Karpas-422 (cell line): ENCODE measurements at regions not wholly inside any gene's neighbourhood (a gene's known extent, or its start where the extent isn't known, plus 50 kb on each side); places are given as distances from the start of the nearest gene placed in this dataset.

Source experiments
- DNase-seq: peaks from one replicate; pipeline ENCODE4 v3.0.0-alpha.2; 2015
- H2AFZ ChIP-seq: fragments of 200-600 bp; sonication (generic); 2 replicates; pipeline ENCODE4 v1.6.1; 2014; ENCODE audit warnings: antibody characterized with exemption, low read length, mixed read lengths
- H3K27ac ChIP-seq: fragments of 200-600 bp; sonication (generic); 2 replicates; pipeline ENCODE4 v1.5.1; 2014; ENCODE audit warnings: mild to moderate bottlenecking, low read length, moderate library complexity
- H3K27me3 ChIP-seq: fragments of 200-600 bp; sonication (generic); 2 replicates; pipeline ENCODE4 v1.6.1; 2014; ENCODE audit warnings: low read length, mixed read lengths
- H3K36me3 ChIP-seq: fragments of 200-600 bp; sonication (generic); 2 replicates; pipeline ENCODE4 v1.6.1; 2014; ENCODE audit warnings: low read length, mixed read lengths; ENCODE audit not compliant: insufficient read depth
- H3K4me1 ChIP-seq: fragments of 200-600 bp; sonication (generic); 2 replicates; pipeline ENCODE4 v1.6.1; 2014; ENCODE audit warnings: mild to moderate bottlenecking, low read length, mixed read lengths
- H3K4me2 ChIP-seq: fragments of 200-600 bp; sonication (generic); 2 replicates; pipeline ENCODE4 v1.6.1; 2014; ENCODE audit warnings: low read length, low read depth, mild to moderate bottlenecking; ENCODE audit not compliant: poor library complexity, severe bottlenecking
- H3K4me3 ChIP-seq: fragments of 200-600 bp; sonication (generic); 2 replicates; pipeline ENCODE4 v1.5.1; 2014; ENCODE audit warnings: mild to moderate bottlenecking, antibody characterized with exemption, low read length, mixed read lengths
- H3K79me2 ChIP-seq: fragments of 200-600 bp; sonication (generic); 2 replicates; pipeline ENCODE4 v1.6.1; 2014; ENCODE audit warnings: mild to moderate bottlenecking, low read length, mixed read lengths
- H3K9ac ChIP-seq: fragments of 200-600 bp; sonication (generic); 2 replicates; pipeline ENCODE4 v1.6.0; 2014; ENCODE audit warnings: low read length
- H3K9me2 ChIP-seq: fragments of 200-600 bp; sonication (generic), shearing (Covaris generic); replicated peaks from 2 replicates; pipeline ENCODE4 v1.6.0; 2014; ENCODE audit warnings: mild to moderate bottlenecking, low read length, moderate library complexity; ENCODE audit not compliant: insufficient read depth
- H3K9me3 ChIP-seq: fragments of 300-700, 200-600 bp; sonication (generic); 2 replicates; pipeline ENCODE4 v1.6.1; 2014; ENCODE audit warnings: low read length, mixed read lengths
- H4K20me1 ChIP-seq: fragments of 200-600 bp; sonication (generic); 2 replicates; pipeline ENCODE4 v1.6.1; 2014; ENCODE audit warnings: mild to moderate bottlenecking, antibody characterized with exemption, low read length, low read depth; ENCODE audit not compliant: insufficient read depth

DNA sequence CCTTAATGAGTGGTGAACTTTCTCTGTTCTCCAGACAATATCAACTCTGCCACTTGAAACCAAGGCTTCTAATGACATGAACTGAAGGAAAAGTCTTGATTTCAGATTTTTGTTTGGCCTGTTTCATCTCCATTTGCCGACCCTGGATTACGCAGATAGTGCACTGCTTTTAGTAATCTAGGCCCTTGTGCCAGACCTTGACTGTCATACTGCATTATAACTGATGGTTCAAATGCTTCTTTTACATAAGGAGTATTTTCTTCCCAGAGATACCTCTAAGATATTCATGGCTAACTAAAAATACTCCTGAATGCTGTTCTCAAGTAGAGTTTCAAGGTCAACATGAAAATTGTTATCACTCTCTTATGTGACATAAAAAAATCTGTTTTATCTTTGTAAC, 238.7 kb upstream of the SEMA6A start:
- DNase-seq, result no peak
- no peak overlapping the region for H2AFZ ChIP-seq
- no peaks in the 10 kb centered on the region for H3K9me2 ChIP-seq

DNA sequence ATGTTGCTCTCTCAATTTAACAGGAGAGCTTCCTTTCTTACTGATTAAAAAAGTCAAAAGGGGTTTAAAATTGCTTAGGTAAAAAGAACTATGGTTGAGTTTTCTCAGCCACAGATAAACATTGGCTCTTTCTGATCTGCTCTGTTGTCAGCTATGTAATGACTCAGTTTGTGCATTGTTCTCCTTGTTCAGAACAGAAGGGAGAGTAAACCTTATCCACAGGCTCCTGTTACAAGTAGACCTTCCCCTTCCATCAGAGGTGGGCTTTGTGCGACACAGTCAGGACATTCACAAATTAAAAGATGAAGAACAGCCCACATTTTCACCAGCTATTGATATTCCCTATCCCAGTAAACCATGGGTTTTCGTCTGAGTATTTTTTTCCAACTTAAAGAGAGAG, 236.3 kb upstream of the SEMA6A start:
- no peaks in the 10 kb centered on the region for H3K36me3 ChIP-seq
- no peak overlapping the region for H3K4me2 ChIP-seq
- no peak overlapping the region for H3K4me3 ChIP-seq
- no peaks in the 10 kb centered on the region for H3K9me3 ChIP-seq
- H3K4me1 ChIP-seq, result no peaks in the 10 kb centered on the region
- no peak overlapping the region for H3K27ac ChIP-seq
- H2AFZ ChIP-seq, result no peak overlapping the region
- no peaks in the 10 kb centered on the region for H3K9me2 ChIP-seq
- H3K79me2 ChIP-seq, result no peaks in the 10 kb centered on the region
- DNase-seq, result no peak
- no peaks in the 10 kb centered on the region for H4K20me1 ChIP-seq
- no peak overlapping the region for H3K9ac ChIP-seq
- no peaks in the 10 kb centered on the region for H3K27me3 ChIP-seq

More for the DNA sequence above, 238.7 kb upstream of the SEMA6A start:
- Histone ChIP-seq H3K79me2 (no peaks in the 10 kb centered on the region), H3K4me3 (no peak overlapping the region), H4K20me1 (no peaks in the 10 kb centered on the region), H3K36me3 (no peaks in the 10 kb centered on the region), H3K27me3 (no peaks in the 10 kb centered on the region), H3K9ac (no peak overlapping the region), H3K4me1 (no peaks in the 10 kb centered on the region), H3K27ac (no peak overlapping the region), H3K4me2 (no peak overlapping the region), H3K9me3 (no peaks in the 10 kb centered on the region)

DNA sequence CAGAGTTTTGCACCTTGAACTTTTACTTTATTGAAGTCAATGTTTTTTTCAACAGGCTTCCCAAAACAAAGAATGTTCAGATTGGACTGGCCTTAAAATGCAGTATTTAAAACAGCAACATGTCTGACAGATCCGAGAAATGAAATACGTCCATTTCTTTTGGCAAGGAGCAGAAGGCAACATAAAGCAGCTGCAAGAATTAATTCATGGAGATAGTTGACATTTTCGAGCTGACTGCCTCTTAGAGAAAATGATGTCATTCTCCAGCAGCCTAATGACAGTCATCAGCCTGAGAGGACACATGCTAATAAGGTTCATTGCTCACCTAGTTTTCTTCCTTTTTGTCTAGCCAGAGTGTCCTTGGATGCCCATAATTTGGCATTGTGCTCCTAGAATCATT, 232.2 kb upstream of the SEMA6A start:
- Histone ChIP-seq H3K79me2 (no peaks in the 10 kb centered on the region), H2AFZ (no peak overlapping the region), H3K9me3 (no peaks in the 10 kb centered on the region), H3K4me2 (no peak overlapping the region), H3K36me3 (no peaks in the 10 kb centered on the region), H3K27me3 (no peaks in the 10 kb centered on the region), H4K20me1 (no peaks in the 10 kb centered on the region), H3K9me2 (no peaks in the 10 kb centered on the region), H3K4me3 (no peak overlapping the region), H3K4me1 (no peaks in the 10 kb centered on the region), H3K9ac (no peak overlapping the region), H3K27ac (no peak overlapping the region)
- DNase-seq, result no peak

DNA sequence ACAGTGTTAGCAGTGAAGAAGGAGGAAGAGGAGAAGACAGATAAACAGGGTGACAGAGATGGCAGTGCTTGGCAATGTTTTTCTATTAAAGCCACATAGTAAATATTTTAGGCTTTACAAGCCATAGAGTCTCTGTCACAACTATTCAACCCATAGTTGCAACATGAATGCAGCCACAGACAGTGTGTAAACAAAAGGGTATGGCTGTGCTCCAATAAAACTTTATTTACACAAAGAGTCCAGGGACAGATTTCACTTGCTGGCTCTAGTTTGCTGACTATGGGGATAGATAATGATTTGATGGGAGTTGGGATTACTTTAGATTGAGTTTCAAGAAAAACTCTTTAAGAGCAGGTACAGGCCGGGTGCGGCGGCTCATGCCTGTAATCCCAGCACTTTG, 224.8 kb upstream of the SEMA6A start:
- Histone ChIP-seq H3K4me1 (no peaks in the 10 kb centered on the region), H3K27ac (no peak overlapping the region), H3K4me2 (no peak overlapping the region), H2AFZ (no peak overlapping the region), H4K20me1 (no peaks in the 10 kb centered on the region), H3K9me2 (no peaks in the 10 kb centered on the region), H3K9me3 (no peaks in the 10 kb centered on the region), H3K27me3 (no peaks in the 10 kb centered on the region), H3K4me3 (no peak overlapping the region), H3K79me2 (no peaks in the 10 kb centered on the region), H3K9ac (no peak overlapping the region), H3K36me3 (no peaks in the 10 kb centered on the region)
- DNase-seq, result no peak

DNA sequence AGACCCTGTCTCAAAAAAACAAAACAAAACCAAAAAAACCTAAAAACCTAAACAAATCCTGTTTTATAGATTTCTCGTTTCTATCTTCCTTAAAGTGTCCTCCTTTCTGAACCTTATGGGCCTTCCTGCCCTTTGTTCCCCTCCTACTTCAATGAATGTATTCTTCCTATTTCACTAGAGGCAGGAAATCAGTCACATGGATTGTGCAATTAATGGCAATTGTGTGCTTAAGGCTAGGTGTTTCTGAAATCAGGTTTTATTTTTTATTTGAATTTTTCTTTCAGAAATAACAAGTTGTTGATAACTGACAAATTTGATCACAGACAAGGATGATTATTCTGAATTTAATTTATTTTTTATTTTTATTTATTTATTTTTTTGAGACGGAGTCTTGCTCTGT, 220.6 kb upstream of the SEMA6A start:
- H4K20me1 ChIP-seq, result no peaks in the 10 kb centered on the region
- no peaks in the 10 kb centered on the region for H3K36me3 ChIP-seq
- H3K9me2 ChIP-seq, result no peaks in the 10 kb centered on the region

DNA sequence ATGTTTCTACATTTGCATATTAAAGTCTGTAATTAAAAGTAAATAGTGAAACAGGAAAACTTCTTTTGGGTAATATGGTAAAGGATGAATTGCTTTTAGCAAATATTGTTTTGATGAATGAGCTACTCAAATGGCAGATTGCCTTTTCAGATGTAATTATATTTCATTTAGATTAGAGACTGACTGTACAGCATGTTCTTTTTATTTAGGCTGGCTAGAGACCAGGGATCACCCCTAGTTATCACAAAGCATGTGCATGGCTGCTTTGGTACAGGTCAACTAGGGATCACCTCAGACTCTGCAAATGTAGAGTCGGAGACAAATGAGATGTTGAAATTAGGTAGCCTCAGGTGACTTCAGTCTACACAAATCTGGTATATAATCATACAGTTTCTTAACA, 214.9 kb upstream of the SEMA6A start:
- H3K4me3 ChIP-seq, result no peak overlapping the region
- H2AFZ ChIP-seq, result no peak overlapping the region
- no peaks in the 10 kb centered on the region for H3K9me3 ChIP-seq
- no peaks in the 10 kb centered on the region for H3K36me3 ChIP-seq
- no peak overlapping the region for H3K9ac ChIP-seq
- H3K27me3 ChIP-seq, result no peaks in the 10 kb centered on the region
- no peaks in the 10 kb centered on the region for H4K20me1 ChIP-seq
- H3K4me1 ChIP-seq, result no peaks in the 10 kb centered on the region
- H3K9me2 ChIP-seq, result no peaks in the 10 kb centered on the region
- no peak overlapping the region for H3K4me2 ChIP-seq
- DNase-seq, result no peak
- no peaks in the 10 kb centered on the region for H3K79me2 ChIP-seq
- no peak overlapping the region for H3K27ac ChIP-seq

More for the DNA sequence above, 220.6 kb upstream of the SEMA6A start:
- H3K79me2 ChIP-seq, result no peaks in the 10 kb centered on the region
- no peak overlapping the region for H3K27ac ChIP-seq
- no peak overlapping the region for H3K4me2 ChIP-seq
- no peaks in the 10 kb centered on the region for H3K9me3 ChIP-seq
- H2AFZ ChIP-seq, result no peak overlapping the region
- H3K4me3 ChIP-seq, result no peak overlapping the region
- no peak overlapping the region for H3K9ac ChIP-seq
- no peaks in the 10 kb centered on the region for H3K4me1 ChIP-seq
- DNase-seq, result no peak
- no peaks in the 10 kb centered on the region for H3K27me3 ChIP-seq

DNA sequence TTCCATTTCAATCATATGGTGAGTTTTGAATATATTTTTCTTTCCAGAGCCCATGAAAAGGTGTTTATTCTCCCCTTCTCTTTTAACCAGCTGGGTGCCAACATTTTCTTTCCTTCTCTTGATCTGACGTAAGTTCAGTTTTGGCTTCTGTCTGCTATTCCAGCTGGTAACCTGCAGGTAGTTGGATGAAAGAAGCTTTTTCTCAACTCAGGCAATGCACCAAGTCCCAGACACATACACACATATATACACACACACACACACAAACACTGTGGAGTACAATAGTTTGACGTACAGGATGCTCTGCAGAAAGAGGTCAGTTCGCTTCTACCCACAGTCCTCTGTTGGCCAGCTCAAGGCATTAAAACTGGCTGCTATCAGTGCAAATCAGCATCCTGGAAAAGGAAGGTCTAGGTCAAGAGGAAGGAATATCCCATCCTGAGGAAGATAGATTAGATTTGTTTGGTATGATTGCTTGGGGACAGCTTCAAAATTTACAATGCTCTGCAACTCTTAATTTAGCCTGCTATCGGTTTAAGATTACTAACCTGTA, 214.3 kb upstream of the SEMA6A start:
- Histone ChIP-seq H3K4me1 (no peaks in the 10 kb centered on the region), H3K9me3 (no peaks in the 10 kb centered on the region), H3K79me2 (no peaks in the 10 kb centered on the region), H3K9me2 (no peaks in the 10 kb centered on the region), H3K9ac (no peak overlapping the region), H4K20me1 (no peaks in the 10 kb centered on the region), H3K4me3 (no peak overlapping the region), H3K4me2 (no peak overlapping the region), H2AFZ (no peak overlapping the region), H3K27me3 (no peaks in the 10 kb centered on the region), H3K27ac (no peak overlapping the region), H3K36me3 (no peaks in the 10 kb centered on the region)
- DNase-seq, result no peak

DNA sequence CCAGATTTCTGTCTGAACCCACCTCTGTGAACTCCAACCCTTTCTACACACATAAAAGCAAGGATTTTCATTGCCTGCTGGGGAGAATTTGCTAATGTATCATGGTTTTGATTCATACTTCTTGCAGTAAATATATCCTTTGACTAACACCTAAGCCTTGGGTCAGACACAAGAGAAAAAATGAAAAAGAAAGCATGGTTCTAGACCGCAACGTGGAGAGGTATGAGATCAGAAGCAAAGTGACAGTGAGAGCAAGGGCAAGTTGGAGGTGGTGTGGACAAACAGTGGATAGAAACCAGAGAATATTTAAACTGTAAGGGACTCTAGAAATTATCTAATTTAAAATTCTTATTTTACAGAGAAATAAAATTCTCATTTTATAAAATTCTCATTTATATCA, 212.9 kb upstream of the SEMA6A start:
- DNase-seq, result no peak
- Histone ChIP-seq H3K36me3 (no peaks in the 10 kb centered on the region), H3K27ac (no peak overlapping the region)

DNA sequence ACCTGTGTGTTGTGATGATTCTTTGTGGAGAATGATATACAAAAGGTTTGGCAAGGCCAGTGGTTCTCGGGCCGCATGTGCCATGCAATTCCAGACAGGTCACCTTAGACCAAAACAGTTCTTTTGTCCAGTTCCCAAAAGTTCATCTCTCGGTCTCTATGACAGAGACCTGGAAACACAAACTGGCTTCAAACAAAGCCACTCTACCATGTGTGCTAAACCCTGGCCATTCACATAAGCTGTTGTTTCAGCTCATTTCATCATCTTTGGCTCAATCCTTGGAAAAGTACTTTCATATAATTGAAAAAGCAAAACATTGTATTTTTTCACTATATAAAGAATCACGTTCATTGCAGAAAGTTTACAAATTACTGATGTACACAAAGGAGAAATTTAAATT, 210.5 kb upstream of the SEMA6A start:
- Histone ChIP-seq H3K27ac (no peak overlapping the region), H3K9me3 (no peaks in the 10 kb centered on the region), H3K79me2 (no peaks in the 10 kb centered on the region), H3K4me3 (no peak overlapping the region), H3K27me3 (no peaks in the 10 kb centered on the region), H3K36me3 (no peaks in the 10 kb centered on the region), H3K9ac (no peak overlapping the region), H3K9me2 (no peaks in the 10 kb centered on the region), H2AFZ (no peak overlapping the region), H3K4me2 (no peak overlapping the region), H3K4me1 (no peaks in the 10 kb centered on the region), H4K20me1 (no peaks in the 10 kb centered on the region)
- no peak for DNase-seq

More for the DNA sequence above, 212.9 kb upstream of the SEMA6A start:
- Histone ChIP-seq H3K4me1 (no peaks in the 10 kb centered on the region), H3K4me3 (no peak overlapping the region), H3K27me3 (no peaks in the 10 kb centered on the region), H3K9ac (no peak overlapping the region), H2AFZ (no peak overlapping the region), H3K9me3 (no peaks in the 10 kb centered on the region), H3K4me2 (no peak overlapping the region), H3K79me2 (no peaks in the 10 kb centered on the region), H3K9me2 (no peaks in the 10 kb centered on the region), H4K20me1 (no peaks in the 10 kb centered on the region)
